Fibroblast of lung (primary cell): ENCODE measurements at regions not wholly inside any gene's neighbourhood (a gene's known extent, or its start where the extent isn't known, plus 50 kb on each side); places are given as distances from the start of the nearest gene placed in this dataset.
"Not testable (repeated sequence)": the region's sequence is repeated elsewhere in the genome, so short reads cannot be mapped to it uniquely, and the experiment has no call there.

Experiments
- CTCF ChIP-seq, 2 donors: IDR thresholded peaks in 1 of 2; conservative IDR thresholded peaks in 1 of 2; 1 replicate in 1 of 2; 2 replicates in 1 of 2; pipeline ENCODE4 v1.5.1; 2011 to 2012; ENCODE audit warnings: low read length in 2 of 2, control low read depth in 1 of 2, inconsistent platforms in 1 of 2, low read depth in 1 of 2, mild to moderate bottlenecking in 1 of 2
- EZH2 ChIP-seq: IDR thresholded peaks from 2 replicates; pipeline ENCODE4 v1.5.1; 2012; ENCODE audit warnings: low read length, control low read depth, mild to moderate bottlenecking; ENCODE audit errors: missing control alignments

GRCh38 chr14:37838778-37839177, 243.3 kb downstream of the TTC6 start:
- TF ChIP-seq CTCF (conservative IDR thresholded peaks at IDR 0.05 in 1 of 2, IDR thresholded peaks at IDR 0.05 in 1 of 2; ENCODE audit: low read depth in 1 of 2, low read length in 2 of 2); EZH2: not testable (repeated sequence)
